ENCODE measurements at regions not wholly inside any gene's neighbourhood (a gene's known extent, or its start where the extent isn't known, plus 50 kb on each side); places are given as distances from the start of the nearest gene placed in this dataset.

DNA sequence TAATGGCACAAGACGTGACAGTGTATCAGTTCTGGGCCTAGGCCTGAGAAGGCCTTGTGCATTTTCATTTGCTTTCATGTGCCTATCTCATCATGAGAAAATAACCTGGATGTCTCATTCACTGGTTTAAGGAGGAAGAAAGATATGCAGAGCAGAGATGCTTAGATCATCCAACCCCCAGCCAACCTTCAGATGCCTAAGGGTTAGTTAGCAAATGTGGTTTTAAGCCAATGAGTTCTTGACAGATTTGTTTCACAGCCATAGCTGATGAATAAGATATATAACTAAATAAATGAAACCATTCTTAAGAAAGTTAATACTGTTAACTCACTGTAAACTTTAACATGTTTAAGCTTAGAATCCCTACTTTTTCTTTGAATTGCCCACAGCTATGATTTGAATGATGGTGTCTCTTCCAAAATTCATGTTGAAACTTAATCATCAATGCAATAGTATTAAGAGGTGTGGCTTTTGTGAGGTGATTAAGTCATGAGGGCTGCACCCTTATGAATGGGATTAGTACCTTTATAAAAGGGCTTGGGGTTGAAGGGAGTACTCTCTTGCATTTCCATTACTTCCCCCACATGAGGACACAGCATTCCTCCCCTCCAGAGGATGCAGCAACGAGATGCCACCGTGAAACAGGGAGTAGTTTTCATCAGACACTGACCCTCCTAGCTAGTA is 324.6 kb upstream of the TBC1D5 start:
- intact Hi-C loops (cut with DNase I, micrococcal nuclease), result no loop called here
- ATAC-seq, result no peak
- no peak for DNase-seq

- ATAC-seq, result no peak
- no peak for DNase-seq
- intact Hi-C loops (cut with DNase I, micrococcal nuclease), result no loop called here
Observed at GRCh38 chr3:18064586-18064985, 322.2 kb upstream of the TBC1D5 start.

DNA sequence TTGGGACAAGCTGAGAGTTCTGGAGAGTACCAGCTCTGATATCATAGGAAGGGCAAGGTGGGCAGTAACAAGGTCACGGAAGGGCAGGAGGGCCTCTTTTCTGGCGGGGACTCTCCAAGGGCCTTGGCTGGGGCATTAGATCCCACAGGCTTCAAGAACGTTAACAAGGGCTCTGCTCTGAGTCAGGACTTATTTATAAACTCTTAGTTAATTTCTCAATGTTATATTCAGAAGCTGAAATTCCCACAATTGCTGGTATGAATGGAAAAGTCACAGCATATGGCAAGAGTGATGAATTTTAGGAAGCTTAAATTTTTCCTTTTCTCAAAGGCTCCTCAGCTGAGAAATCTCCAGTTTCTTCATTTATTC is 320.2 kb upstream of the TBC1D5 start:
- ATAC-seq, result no peak
- DNase-seq, result no peak
- intact Hi-C loops (cut with DNase I, micrococcal nuclease), result no loop called here

DNA sequence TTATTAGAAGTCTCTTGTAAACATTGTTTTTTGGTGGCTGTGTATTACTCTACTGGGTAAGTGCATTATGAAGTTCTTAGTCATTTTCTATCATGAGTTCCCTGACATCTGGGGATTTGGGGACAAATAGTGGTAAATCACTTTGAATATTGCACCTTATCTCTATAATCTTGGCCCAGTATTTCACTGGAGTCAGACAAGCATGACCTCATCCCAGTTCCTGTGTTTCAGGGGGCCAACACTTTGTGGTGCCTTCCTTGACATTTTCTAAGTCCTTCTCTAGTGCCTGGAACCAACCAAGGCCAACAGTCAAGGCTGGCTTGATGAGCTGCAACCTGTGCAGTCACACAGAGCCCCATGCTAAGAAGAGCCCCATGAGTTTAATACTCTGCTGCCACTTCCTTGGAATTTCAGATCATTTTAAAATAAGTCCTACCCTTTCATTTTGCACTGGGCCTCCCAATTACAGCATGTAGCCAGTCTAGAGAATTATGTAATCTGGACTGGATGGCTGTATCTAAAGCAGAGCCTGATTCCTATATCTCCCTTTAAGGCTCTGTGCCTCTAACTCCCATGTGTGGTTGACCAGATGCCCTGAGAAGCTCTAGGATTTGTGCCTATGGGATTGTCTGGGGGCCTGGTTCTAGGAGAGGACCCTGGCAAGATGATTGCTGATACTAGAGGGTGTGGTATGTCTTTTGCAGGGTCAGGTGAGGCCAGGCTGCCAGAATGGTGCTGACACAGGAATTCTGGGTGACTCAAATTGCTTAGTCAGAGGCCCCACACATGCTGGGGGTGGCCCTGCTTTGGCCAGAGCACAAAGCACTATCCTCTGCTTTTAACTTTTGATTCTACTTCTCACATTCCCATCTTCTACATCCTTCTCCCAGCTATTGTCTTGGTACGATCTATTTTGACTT is 319.6 kb upstream of the TBC1D5 start:
- no peak for DNase-seq
- intact Hi-C loops (cut with DNase I, micrococcal nuclease), result no loop called here
- no peak for ATAC-seq

- intact Hi-C loops (cut with DNase I, micrococcal nuclease), result no loop called here
- no peak for DNase-seq
- ATAC-seq, result no peak
Observed at GRCh38 chr3:18058666-18059065, 316.2 kb upstream of the TBC1D5 start.

DNA sequence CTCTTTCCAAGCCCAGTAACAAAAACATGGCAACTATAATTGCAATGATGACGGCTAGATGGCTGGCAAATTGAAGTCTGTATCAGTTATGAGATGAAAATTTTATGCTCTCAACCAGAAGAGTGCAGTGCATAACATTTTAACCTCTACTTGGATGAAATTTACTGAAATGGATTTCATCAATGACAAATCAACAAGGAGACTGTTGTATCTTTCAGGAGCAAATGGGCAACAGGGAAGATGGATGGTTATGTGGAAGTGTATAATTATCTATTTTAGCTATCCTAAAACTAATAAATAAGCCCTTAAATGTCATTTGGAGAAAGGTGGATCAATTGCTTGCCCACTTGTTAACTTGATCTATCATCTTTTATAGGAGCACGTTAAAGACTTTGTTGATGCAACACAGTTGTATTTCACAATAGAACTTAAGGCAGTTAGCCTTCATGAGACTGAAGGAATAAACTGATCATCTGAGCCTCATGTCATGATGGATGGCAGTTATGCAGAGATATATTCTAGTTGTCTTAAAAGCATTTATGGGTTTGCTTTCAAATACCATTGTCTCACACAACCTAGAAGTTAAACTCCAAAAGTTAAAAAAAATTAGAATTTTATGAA is 315.1 kb upstream of the TBC1D5 start:
- intact Hi-C loops (cut with DNase I, micrococcal nuclease), result no loop called here
- ATAC-seq, result no peak
- no peak for DNase-seq

DNA sequence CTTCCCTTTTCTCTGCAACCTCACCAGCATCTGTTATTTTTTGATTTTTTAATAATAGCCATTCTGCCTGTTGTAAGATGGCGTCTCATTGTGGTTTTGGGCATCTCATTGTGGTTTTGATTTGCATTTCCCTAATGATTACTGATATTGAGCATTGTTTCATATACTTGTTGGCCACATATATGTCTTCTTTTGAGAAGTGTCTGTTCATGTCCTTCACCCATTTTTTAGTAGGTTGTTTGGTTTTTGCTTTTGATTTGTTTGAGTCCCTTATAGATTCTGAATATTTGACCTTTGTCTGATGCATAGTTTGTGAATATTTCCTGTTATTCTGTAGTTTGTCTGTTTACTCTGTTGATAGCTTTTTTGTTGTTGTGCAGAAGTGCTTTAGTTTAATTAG is 312.2 kb upstream of the TBC1D5 start:
- DNase-seq (no peak), ATAC-seq (no peak)
- intact Hi-C loops (cut with DNase I, micrococcal nuclease), result no loop called here

GRCh38 chr3:18051306-18051705 is 308.9 kb upstream of the TBC1D5 start:
- DNase-seq (no peak), ATAC-seq (no peak)
- intact Hi-C loops (cut with DNase I, micrococcal nuclease), result no loop called here

GRCh38 chr3:18049096-18049495 is 306.7 kb upstream of the TBC1D5 start:
- intact Hi-C loops (cut with DNase I, micrococcal nuclease), result no loop called here
- no peak for ATAC-seq
- no peak for DNase-seq

- DNase-seq (no peak), ATAC-seq (no peak)
- intact Hi-C loops (cut with DNase I, micrococcal nuclease), result no loop called here
Observed at GRCh38 chr3:18047052-18047451, 304.6 kb upstream of the TBC1D5 start.

GRCh38 chr3:18046131-18046915 is 303.9 kb upstream of the TBC1D5 start:
- intact Hi-C loops (cut with DNase I, micrococcal nuclease), result no loop called here
- ATAC-seq, result no peak
- DNase-seq, result no peak

DNA sequence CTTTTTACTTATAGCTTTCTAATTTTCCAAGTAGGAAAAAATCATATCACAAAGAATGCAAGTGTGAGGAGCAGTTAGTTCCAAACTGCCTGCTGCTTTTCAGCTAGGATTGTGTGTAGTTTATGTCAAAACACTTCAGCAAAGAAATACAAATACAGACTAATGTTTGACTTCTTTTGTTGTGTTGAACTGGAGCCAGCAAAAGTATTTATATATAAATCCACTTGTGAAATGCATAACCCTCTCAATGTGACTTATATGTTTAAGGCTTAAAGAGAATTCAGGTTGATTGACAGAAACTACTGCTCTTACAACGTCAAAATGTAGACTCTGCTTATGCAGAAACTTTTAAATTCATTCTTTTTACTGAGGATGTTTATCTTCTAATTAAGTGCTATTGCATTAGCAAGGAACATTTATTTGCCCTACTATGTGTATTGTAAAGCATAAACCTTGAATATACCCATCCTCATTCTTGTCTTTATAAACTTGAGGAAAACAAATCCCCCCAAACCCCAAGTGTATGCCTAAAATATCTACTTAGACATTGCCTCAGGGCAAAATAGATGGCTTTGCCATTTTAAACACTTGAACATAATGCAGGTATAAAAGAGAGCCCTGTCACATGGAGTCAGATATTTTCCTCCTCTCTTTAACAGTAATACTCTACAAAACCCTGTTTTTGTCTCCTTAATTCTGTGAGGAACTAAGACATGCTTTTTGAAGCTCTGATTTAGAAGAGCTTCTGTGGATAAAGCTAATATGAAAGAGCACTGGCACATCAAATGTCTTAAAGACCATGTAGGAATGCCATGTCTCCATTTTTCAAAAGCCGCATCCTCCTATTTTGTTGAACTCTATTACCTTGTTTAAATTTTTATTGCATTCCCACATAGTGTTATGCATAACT is 302.8 kb upstream of the TBC1D5 start:
- intact Hi-C loops (cut with DNase I, micrococcal nuclease), result no loop called here
- ATAC-seq, result no peak

GRCh38 chr3:18044191-18044590 is 301.8 kb upstream of the TBC1D5 start:
- intact Hi-C loops (cut with DNase I, micrococcal nuclease), result no loop called here
- ATAC-seq, result no peak

More for the DNA sequence above, 302.8 kb upstream of the TBC1D5 start:
- DNase-seq, result no peak

GRCh38 chr3:18036450-18036815 is 294.0 kb upstream of the TBC1D5 start:
- no peak for ATAC-seq
- intact Hi-C loops (cut with DNase I, micrococcal nuclease), result no loop called here
- DNase-seq, result no peak

More at GRCh38 chr3:18044191-18044590, 301.8 kb upstream of the TBC1D5 start:
- DNase-seq, result no peak

DNA sequence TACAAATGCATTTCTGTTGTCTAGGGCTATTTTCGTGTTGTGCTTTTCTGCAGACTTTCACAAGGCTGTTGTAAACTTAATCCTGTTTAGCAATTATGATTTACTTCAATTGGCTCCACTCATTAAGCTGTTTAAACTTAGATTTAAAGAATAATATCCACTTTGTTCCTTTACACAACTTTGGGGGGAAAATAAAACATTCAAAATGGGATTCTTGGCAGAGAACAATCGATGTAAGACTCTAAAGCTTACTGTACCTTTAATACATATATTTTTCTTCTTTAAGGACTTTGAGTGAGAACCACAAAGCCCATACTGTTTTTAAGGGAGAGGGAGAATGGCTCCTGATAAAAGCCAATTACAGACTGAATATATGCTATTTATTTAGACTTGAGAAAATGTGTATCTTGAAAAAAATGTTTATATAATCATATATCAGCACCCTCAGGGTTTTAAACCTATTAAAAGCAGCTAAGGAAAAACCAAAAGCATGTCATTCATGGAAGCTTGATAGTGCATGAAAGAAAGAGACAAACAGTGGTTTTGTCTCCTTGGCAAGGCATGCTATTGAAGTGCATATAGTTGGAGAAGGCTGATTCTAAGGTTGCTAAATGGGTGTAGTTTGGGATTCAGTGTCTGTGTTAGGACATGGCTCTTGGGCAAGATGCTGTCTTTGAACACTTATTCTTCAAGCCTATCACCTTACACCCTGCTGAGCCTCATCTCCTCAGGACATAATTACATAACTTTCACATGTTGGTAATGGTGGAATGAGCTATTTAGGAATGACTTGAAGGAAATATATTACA is 293.4 kb upstream of the TBC1D5 start:
- intact Hi-C loops (cut with DNase I, micrococcal nuclease), result no loop called here
- DNase-seq (no peak), ATAC-seq (no peak)

DNA sequence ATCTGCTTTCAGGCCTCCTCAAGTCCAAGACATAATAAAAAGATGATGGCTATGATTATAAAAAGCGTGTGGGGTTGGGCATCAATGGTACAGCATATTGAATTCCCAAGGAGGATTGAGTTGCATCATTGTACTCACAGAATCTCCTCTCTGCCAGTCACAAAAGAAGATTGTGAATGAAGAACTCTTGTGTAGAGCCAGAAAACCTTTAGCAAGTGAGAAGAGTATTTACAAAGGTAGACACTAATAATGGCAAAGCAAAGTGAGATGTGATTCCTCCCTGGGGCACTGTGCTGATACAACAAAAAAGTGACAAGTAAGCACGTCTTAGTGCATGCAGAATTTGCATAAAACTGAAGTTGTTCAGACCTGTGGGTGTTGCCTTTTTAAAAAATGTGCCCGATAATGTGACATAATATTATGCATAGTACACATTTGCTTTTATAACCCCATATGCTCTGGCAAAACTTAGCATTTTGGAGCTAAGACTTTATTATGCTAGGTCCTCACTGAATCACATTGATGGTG is 291.2 kb upstream of the TBC1D5 start:
- intact Hi-C loops (cut with DNase I, micrococcal nuclease), result no loop called here
- DNase-seq (no peak), ATAC-seq (no peak)

DNA sequence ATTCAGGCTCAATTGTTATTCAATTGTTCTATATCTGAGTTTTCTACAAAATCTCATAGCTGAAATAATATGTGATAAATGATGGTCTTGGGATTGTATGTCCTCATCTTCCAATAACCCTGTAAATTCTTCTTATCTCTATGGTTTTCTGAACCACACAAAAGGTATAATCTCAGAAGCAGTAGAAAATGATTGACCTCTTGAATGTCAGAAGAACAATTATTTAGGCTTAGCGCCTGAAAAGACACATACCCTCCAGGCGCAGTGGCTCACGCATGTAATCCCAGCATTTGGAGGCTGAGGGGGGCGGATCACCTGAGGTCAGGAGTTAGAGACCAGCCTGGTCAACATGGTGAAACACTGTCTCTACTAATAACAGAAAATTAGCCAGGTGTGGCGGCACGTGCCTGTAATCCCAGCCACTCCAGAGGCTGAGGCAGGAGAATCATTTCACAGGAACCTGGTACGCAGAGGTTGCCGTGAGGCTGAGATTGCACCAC is 288.0 kb upstream of the TBC1D5 start:
- no peak for DNase-seq
- intact Hi-C loops (cut with DNase I, micrococcal nuclease), result no loop called here
- no peak for ATAC-seq
